ENCODE measurements at regions not wholly inside any gene's neighbourhood (a gene's known extent, or its start where the extent isn't known, plus 50 kb on each side); places are given as distances from the start of the nearest gene placed in this dataset.

GRCh38 chr9:80954521-80954920 is 734.8 kb downstream of the TLE1 start:
- no peak for DNase-seq
- in situ Hi-C loops (cut with HindIII; ENCODE audit: low pct_ligation_motif_present, low pct_unique_long_range_greater_than_20kb, low sequenced_read_pairs), result no loop called here

GRCh38 chr9:80952363-80952922 is 736.9 kb downstream of the TLE1 start:
- in situ Hi-C loops (cut with HindIII; ENCODE audit: low pct_ligation_motif_present, low pct_unique_long_range_greater_than_20kb, low sequenced_read_pairs), result no loop called here
- no peak for DNase-seq

- DNase-seq, result no peak
- in situ Hi-C loops (cut with HindIII; ENCODE audit: low pct_ligation_motif_present, low pct_unique_long_range_greater_than_20kb, low sequenced_read_pairs), result no loop called here
Observed at GRCh38 chr9:80951675-80952074, 737.7 kb downstream of the TLE1 start.

- in situ Hi-C loops (cut with HindIII; ENCODE audit: low pct_ligation_motif_present, low pct_unique_long_range_greater_than_20kb, low sequenced_read_pairs), result no loop called here
- DNase-seq, result no peak
Observed at GRCh38 chr9:80948876-80949275, 740.5 kb downstream of the TLE1 start.

GRCh38 chr9:80948066-80948465 is 741.3 kb downstream of the TLE1 start:
- in situ Hi-C loops (cut with HindIII; ENCODE audit: low pct_ligation_motif_present, low pct_unique_long_range_greater_than_20kb, low sequenced_read_pairs), result no loop called here
- no peak for DNase-seq

- in situ Hi-C loops (cut with HindIII; ENCODE audit: low pct_ligation_motif_present, low pct_unique_long_range_greater_than_20kb, low sequenced_read_pairs), result no loop called here
- DNase-seq, result no peak
Observed at GRCh38 chr9:80946496-80947170, 742.7 kb downstream of the TLE1 start.

- in situ Hi-C loops (cut with HindIII; ENCODE audit: low pct_ligation_motif_present, low pct_unique_long_range_greater_than_20kb, low sequenced_read_pairs), result no loop called here
- DNase-seq, result no peak
Observed at GRCh38 chr9:80945436-80945835, 743.9 kb downstream of the TLE1 start.

- DNase-seq, result no peak
- in situ Hi-C loops (cut with HindIII; ENCODE audit: low pct_ligation_motif_present, low pct_unique_long_range_greater_than_20kb, low sequenced_read_pairs), result no loop called here
Observed at GRCh38 chr9:80937645-80938044, 751.7 kb downstream of the TLE1 start.

- in situ Hi-C loops (cut with HindIII; ENCODE audit: low pct_ligation_motif_present, low pct_unique_long_range_greater_than_20kb, low sequenced_read_pairs), result no loop called here
- DNase-seq, result no peak
Observed at GRCh38 chr9:80934095-80934494, 755.3 kb downstream of the TLE1 start.

- no peak for DNase-seq
- in situ Hi-C loops (cut with HindIII; ENCODE audit: low pct_ligation_motif_present, low pct_unique_long_range_greater_than_20kb, low sequenced_read_pairs), result no loop called here
Observed at GRCh38 chr9:80932947-80933780, 756.2 kb downstream of the TLE1 start.

- DNase-seq, result no peak
- in situ Hi-C loops (cut with HindIII; ENCODE audit: low pct_ligation_motif_present, low pct_unique_long_range_greater_than_20kb, low sequenced_read_pairs), result no loop called here
Observed at GRCh38 chr9:80932181-80932580, 757.2 kb downstream of the TLE1 start.

GRCh38 chr9:80931163-80931562 is 758.2 kb downstream of the TLE1 start:
- DNase-seq, result no peak
- in situ Hi-C loops (cut with HindIII; ENCODE audit: low pct_ligation_motif_present, low pct_unique_long_range_greater_than_20kb, low sequenced_read_pairs), result no loop called here

- in situ Hi-C loops (cut with HindIII; ENCODE audit: low pct_ligation_motif_present, low pct_unique_long_range_greater_than_20kb, low sequenced_read_pairs), result no loop called here
- DNase-seq, result no peak
Observed at GRCh38 chr9:80928697-80929096, 760.6 kb downstream of the TLE1 start.

GRCh38 chr9:80926611-80927010 is 762.7 kb downstream of the TLE1 start:
- DNase-seq, result no peak
- in situ Hi-C loops (cut with HindIII; ENCODE audit: low pct_ligation_motif_present, low pct_unique_long_range_greater_than_20kb, low sequenced_read_pairs), result no loop called here

GRCh38 chr9:80922544-80922943 is 766.8 kb downstream of the TLE1 start:
- no peak for DNase-seq
- in situ Hi-C loops (cut with HindIII; ENCODE audit: low pct_ligation_motif_present, low pct_unique_long_range_greater_than_20kb, low sequenced_read_pairs), result no loop called here

- DNase-seq, result no peak
- in situ Hi-C loops (cut with HindIII; ENCODE audit: low pct_ligation_motif_present, low pct_unique_long_range_greater_than_20kb, low sequenced_read_pairs), result no loop called here
Observed at GRCh38 chr9:80906728-80907127, 782.6 kb downstream of the TLE1 start.

GRCh38 chr9:80899208-80899607 is 790.1 kb downstream of the TLE1 start:
- in situ Hi-C loops (cut with HindIII; ENCODE audit: low pct_ligation_motif_present, low pct_unique_long_range_greater_than_20kb, low sequenced_read_pairs), result no loop called here

GRCh38 chr9:80893190-80893589 is 796.2 kb downstream of the TLE1 start:
- DNase-seq, result no peak
- in situ Hi-C loops (cut with HindIII; ENCODE audit: low pct_ligation_motif_present, low pct_unique_long_range_greater_than_20kb, low sequenced_read_pairs), result no loop called here

More at GRCh38 chr9:80899208-80899607, 790.1 kb downstream of the TLE1 start:
- no peak for DNase-seq

- in situ Hi-C loops (cut with HindIII; ENCODE audit: low pct_ligation_motif_present, low pct_unique_long_range_greater_than_20kb, low sequenced_read_pairs), result no loop called here
- no peak for DNase-seq
Observed at GRCh38 chr9:80892703-80893102, 796.6 kb downstream of the TLE1 start.

- DNase-seq, result no peak
- in situ Hi-C loops (cut with HindIII; ENCODE audit: low pct_ligation_motif_present, low pct_unique_long_range_greater_than_20kb, low sequenced_read_pairs), result no loop called here
Observed at GRCh38 chr9:80890124-80890523, 799.2 kb downstream of the TLE1 start.
